ENCODE measurements at regions not wholly inside any gene's neighbourhood (a gene's known extent, or its start where the extent isn't known, plus 50 kb on each side); places are given as distances from the start of the nearest gene placed in this dataset.
"Not testable (repeated sequence)": the region's sequence is repeated elsewhere in the genome, so short reads cannot be mapped to it uniquely, and the experiment has no call there.

GRCh38 chr11:87596176-87596575 lies 558.4 kb downstream of the TMEM135 start:
- H3K9me3 ChIP-seq = no peaks in the 10 kb centered on the region
- 50 to 58% methylated on average over 5 of the region's 5 CpGs for WGBS, 2 donors
- DNase-seq = no peak
- no peak overlapping the region for H3K27ac ChIP-seq
- ATAC-seq = no peak
- no peak for TF ChIP-seq POLR2A (IDR thresholded peaks at IDR 0.05)
- TF ChIP-seq, protein P1, sequence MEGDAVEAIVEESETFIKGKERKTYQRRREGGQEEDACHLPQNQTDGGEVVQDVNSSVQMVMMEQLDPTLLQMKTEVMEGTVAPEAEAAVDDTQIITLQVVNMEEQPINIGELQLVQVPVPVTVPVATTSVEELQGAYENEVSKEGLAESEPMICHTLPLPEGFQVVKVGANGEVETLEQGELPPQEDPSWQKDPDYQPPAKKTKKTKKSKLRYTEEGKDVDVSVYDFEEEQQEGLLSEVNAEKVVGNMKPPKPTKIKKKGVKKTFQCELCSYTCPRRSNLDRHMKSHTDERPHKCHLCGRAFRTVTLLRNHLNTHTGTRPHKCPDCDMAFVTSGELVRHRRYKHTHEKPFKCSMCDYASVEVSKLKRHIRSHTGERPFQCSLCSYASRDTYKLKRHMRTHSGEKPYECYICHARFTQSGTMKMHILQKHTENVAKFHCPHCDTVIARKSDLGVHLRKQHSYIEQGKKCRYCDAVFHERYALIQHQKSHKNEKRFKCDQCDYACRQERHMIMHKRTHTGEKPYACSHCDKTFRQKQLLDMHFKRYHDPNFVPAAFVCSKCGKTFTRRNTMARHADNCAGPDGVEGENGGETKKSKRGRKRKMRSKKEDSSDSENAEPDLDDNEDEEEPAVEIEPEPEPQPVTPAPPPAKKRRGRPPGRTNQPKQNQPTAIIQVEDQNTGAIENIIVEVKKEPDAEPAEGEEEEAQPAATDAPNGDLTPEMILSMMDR (IDR thresholded peaks at IDR 0.05) = no peak
- no peaks in the 10 kb centered on the region for H3K36me3 ChIP-seq (replicated peaks in 1 of 2; ENCODE audit: insufficient read depth in 1 of 2, low read depth in 2 of 2)
- peaks cover 9% of the 10 kb centered on the region for H3K4me1 ChIP-seq
- no peaks in the 10 kb centered on the region for H3K27me3 ChIP-seq
- no peak overlapping the region for H3K4me3 ChIP-seq
- intact Hi-C loops (cut with DNase I) = no loop called here

DNA sequence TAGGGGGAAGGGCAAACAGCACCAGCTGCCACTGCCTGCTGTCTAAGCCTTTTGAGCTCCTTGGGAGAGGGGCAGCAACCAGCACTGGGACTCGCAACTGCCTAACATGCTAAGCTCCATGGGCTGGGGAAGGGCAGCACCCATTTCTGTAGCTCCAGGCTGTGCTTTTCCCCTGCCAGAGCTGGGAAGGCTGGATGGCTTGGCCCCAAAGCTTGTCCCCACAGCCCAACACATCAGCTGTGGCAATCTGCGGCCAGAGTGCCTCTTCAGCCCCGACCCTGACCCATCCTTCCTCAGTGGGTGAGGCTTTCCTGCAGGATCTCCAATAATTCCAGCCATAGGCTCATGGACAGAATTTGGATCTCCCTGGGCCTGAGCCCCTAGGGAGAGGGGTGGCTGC lies 551.3 kb downstream of the TMEM135 start:
- ATAC-seq = no peak
- Histone ChIP-seq H3K27me3 (no peaks in the 10 kb centered on the region), H3K4me3 (no peak overlapping the region), H3K4me1 (no peaks in the 10 kb centered on the region), H3K9me3 (no peaks in the 10 kb centered on the region), H3K27ac (no peak overlapping the region), H3K36me3 (replicated peaks in 1 of 2; ENCODE audit: insufficient read depth in 1 of 2, low read depth in 2 of 2) (no peaks in the 10 kb centered on the region)
- no peak for DNase-seq
- intact Hi-C loops (cut with DNase I) = no loop called here
- WGBS, 2 donors = 69 to 77% methylated on average over 2 to 3 of the region's 3 CpGs
- no peak for TF ChIP-seq POLR2A (IDR thresholded peaks at IDR 0.05)
- TF ChIP-seq, protein P1 (IDR thresholded peaks at IDR 0.05) = no peak

DNA sequence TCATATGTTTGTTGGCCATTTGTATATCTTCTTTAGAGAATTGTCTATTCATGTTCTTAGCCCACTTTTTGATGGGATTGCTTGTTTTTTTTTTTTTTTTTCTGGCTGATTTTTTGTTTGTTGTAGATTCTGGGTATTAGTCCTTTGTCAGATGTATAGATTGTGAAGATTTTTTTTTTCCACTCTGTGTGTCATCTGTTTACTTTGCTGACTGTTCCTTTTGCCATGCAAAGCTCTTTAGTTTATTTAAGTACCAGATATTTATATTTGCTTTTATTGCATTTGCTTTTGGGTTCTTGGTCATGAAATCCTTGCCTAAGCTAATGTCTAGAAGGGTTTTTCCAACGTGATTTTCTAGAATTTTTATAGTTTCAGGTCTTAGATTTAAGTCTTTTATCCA lies 547.9 kb downstream of the TMEM135 start:
- 17 to 20% methylated on average over 1 of the region's 1 CpG for WGBS, 2 donors
- H3K36me3 ChIP-seq (replicated peaks in 1 of 2; ENCODE audit: insufficient read depth in 1 of 2, low read depth in 2 of 2); H3K27ac ChIP-seq; H3K27me3 ChIP-seq; DNase-seq; H3K9me3 ChIP-seq; H3K4me3 ChIP-seq; ATAC-seq; intact Hi-C loops (cut with DNase I); H3K4me1 ChIP-seq: not testable (repeated sequence)

DNA sequence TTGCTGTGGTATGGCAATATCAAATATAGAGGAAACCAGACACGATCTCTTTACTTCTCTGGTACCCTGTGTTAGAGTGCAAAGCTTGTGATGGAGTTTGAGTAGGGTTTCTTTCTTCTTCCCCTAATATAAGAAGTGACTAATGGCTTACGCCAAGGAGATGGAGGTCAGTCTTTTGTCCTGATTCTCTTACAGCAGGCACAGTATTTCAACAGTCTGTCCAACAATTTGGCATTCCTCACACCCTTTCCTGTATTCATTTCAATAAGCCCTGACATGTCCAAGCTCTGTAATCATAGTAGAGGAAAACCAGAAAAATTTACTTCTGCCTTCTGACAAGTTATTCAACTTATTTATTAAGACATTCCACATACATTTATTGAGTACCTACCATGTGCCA lies 546.2 kb downstream of the TMEM135 start:
- H3K36me3 ChIP-seq (replicated peaks in 1 of 2; ENCODE audit: insufficient read depth in 1 of 2, low read depth in 2 of 2) = no peaks in the 10 kb centered on the region
- H3K4me3 ChIP-seq = no peak overlapping the region
- no peak for DNase-seq
- no peaks in the 10 kb centered on the region for H3K4me1 ChIP-seq
- no peaks in the 10 kb centered on the region for H3K9me3 ChIP-seq
- no peaks in the 10 kb centered on the region for H3K27me3 ChIP-seq
- no peak for TF ChIP-seq POLR2A (IDR thresholded peaks at IDR 0.05)
- TF ChIP-seq, protein P1 (IDR thresholded peaks at IDR 0.05) = no peak
- 69 to 73% methylated on average over 2 of the region's 2 CpGs for WGBS, 2 donors
- ATAC-seq = no peak
- no peak overlapping the region for H3K27ac ChIP-seq
- intact Hi-C loops (cut with DNase I) = no loop called here

DNA sequence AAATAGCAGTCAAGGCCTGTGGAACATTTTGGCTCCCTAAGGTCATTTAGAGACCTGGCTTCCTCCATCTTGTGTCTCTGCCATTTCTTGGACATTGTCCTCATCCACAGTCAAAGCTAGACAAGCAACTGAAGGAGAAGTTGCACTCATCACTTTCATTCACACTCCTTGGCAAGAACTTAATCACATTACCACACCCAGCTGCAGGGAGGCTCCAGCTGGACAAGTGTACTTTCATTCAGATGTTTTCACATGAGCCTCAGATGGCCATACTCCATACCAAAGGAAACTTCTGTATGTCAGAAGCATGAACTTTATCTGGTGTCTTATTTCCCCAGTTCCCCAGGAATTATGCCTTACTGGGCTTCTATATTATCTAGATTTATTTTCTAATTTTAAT lies 537.4 kb downstream of the TMEM135 start:
- intact Hi-C loops (cut with DNase I) = no loop called here
- TF ChIP-seq, protein P1 (IDR thresholded peaks at IDR 0.05) = no peak
- TF ChIP-seq POLR2A (IDR thresholded peaks at IDR 0.05) = no peak
- Histone ChIP-seq H3K36me3 (replicated peaks in 1 of 2; ENCODE audit: insufficient read depth in 1 of 2, low read depth in 2 of 2) (no peaks in the 10 kb centered on the region), H3K9me3 (no peaks in the 10 kb centered on the region), H3K4me1 (no peaks in the 10 kb centered on the region), H3K27me3 (no peaks in the 10 kb centered on the region), H3K4me3 (no peak overlapping the region), H3K27ac (no peak overlapping the region)
- ATAC-seq = no peak
- no peak for DNase-seq
